NCI-H1694 treated with DMSO at 0.1 percent for 48 hours (cell line): ENCODE measurements at regions not wholly inside any gene's neighbourhood (a gene's known extent, or its start where the extent isn't known, plus 50 kb on each side); places are given as distances from the start of the nearest gene placed in this dataset.
A peak's percentile ranks its signal among the peaks of the same experiment; 100 is the strongest.

Experiments used
- DNase-seq: peaks from one replicate; lab custom pipeline; 2025; lab: John Stamatoyannopoulos, UW

DNA sequence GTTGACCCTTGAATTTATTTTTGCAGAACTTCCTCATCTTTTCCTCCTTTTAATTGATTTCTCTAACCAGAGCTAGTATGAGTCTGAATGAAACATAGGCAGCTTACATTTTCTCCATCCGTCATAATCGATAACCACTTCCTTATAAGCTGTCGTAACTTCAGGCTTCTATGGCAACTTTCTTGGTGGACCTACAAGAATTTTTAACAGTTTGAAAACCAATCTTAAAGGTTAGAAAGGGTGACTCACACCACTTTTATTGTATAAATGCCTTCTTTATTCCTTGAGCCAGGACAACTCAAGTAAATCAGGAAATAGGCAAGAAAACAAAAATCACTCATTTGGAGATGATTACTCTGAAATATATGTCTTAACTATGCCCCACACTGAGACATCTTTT lies 105.7 kb upstream of the KL start:
- no peak for DNase-seq

- DNase-seq = peak; percentile 32
These were observed 104.7 kb upstream of the KL start for GRCh38 chr13:32911506-32911905.

DNA sequence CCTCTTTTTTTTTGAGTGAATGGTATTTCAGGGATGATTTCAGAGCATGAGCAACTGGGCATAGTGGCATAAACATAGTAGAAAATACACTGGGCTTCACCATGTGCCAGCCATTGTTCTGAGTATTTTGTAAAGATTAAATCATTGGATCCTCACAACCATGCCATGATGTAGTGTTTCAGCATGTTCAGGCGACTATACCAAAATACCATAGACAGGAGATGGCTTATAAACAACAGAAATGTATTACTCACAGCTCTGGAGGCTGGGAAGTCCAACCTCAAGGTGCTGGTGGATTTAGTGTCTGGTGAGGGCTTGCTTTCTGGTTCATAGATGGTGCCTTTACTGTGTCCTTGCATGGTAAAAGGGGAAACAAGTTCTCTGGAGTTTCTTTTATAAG lies 101.5 kb upstream of the KL start:
- DNase-seq = no peak

GRCh38 chr13:32917504-32917903 lies 98.7 kb upstream of the KL start:
- DNase-seq = no peak

DNA sequence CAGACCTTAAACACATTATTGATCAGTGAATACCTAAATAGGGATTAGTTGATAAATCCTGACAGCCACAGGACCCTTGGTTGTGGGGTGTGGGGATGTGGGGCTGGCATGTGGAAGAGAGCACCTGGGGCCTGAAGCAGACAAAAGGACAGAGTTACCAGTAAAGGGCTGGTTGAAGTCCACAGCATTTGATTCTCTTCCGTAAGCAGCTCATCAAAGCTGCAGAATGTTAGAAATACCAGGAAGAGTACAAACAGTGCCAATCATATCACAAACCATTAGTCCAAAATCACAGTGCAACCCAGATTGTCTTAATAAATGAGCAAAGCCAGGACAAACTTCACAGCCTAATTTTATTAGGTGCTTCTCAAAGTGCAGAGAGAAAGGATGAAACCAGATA lies 92.5 kb upstream of the KL start:
- DNase-seq = no peak

GRCh38 chr13:32924886-32925285 lies 91.3 kb upstream of the KL start:
- no peak for DNase-seq

GRCh38 chr13:32925506-32925905 lies 90.7 kb upstream of the KL start:
- DNase-seq = no peak

GRCh38 chr13:32932376-32932775 lies 83.8 kb upstream of the KL start:
- DNase-seq = no peak

DNA sequence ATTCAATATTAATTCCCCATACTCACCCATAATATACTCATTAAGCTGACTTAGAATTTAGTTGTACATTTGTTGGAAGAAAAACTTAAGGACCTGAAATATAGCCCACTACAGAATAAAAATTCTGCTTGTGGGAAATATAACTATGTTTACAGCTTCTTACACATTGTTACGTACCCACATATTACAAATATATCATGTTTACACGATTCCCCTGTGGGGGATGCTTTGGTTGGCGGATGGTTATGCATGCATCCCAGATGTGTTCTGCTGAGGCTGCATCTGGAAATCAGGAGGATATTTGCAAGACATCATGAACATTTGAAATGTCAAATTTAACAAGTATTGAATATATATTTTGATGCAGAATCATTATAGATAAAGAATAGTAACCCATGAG lies 79.5 kb upstream of the KL start:
- no peak for DNase-seq

DNA sequence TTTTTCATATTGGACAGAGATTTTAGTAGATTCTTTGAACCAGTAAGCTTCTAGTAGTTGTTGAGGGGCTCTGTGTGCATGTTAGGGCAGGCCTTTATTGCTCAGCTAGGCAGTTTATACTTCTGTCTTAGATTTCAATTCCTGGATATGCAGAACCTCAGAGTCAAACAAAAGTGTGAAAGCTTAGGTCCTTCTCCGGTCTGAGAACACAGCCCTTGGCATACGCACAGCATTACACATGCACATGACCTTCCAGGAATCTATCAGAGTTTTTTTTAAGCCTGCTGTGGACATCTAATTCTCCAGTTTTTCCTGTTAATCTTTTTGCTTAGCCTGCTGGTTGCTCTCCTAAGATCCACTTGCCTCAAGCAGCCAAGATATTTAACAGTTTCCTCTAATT lies 77.9 kb upstream of the KL start:
- peak; percentile 44 for DNase-seq

DNA sequence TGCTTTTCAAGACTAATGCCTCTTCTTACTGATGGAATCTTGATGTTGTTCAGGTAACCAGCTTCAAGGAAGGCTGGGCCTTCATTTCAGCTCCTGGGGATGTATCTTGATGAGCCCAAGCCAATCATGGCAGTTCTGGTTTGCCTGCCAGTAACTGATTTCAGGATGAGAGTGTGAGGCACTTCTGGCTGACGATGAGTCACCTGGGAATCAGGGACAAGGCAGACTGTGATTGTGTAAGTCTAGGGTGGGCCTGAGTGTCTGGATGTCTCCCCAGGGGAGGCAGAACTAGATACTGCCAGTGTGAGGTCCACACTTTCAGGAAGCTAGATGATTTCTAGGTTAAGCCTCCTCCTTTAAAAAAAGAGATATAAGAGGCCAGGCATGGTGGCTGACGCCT lies 77.3 kb upstream of the KL start:
- DNase-seq = no peak

- DNase-seq = no peak
These were observed 75.6 kb upstream of the KL start for GRCh38 chr13:32940601-32941000.

DNA sequence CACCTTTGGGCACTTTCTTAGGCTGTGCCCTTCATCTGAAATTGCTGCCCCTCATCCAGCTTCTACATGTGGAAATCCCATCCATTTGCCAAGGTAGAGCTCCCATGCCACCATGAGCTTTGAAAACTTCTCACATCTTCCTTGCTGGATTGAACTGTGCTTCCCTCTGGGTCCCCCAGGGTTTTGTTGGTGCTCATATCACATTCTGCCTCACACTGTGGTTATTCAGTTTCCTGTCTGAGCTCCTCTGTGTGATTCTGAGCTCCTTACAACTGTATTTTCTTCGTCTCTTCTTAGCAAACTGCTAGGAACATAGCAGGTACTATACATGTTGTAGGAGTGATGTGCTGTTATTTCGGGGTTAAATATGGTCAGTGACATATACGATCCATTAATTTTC lies 74.9 kb upstream of the KL start:
- no peak for DNase-seq

DNA sequence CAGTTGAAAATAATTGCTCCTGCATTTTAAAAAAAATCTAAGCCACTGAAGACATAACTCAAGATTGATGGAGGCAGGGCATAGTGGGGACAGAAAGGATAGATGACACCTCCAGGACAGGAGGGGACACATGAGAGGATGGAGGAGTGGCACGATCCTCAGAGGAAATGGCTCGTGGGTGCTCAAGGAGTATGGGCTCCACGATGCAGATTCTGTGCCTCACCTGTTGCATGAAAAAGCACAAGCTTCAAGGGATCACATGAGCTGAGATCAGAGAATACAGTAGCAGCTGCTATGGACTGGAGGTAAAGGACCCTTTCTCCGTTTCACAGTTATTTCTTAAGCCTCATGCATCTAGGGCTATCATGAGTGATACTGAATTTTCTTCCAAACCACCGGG lies 69.7 kb upstream of the KL start:
- DNase-seq = no peak

- peak; percentile 77 for DNase-seq
These were observed 68.6 kb upstream of the KL start for GRCh38 chr13:32947411-32948276.

DNA sequence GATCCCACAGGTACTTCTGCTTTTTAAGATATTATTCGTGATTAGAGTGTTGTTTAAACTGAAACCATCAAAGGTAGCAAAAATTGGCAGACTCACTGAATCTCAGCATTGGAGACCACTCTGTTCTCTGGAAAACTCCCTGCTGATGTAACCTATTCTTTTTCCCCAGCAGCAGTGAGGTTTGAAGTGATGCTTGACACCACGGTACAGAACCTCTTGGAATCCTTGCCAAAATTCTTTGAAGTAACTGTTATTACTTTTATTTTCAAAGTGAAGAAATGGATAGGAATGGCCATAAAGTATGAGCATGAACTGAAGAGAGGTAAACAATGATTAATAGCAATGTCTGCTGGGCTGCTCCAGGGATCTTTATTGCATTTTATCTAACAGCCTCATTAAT lies 66.4 kb upstream of the KL start:
- DNase-seq = no peak

- no peak for DNase-seq
These were observed 64.6 kb upstream of the KL start for GRCh38 chr13:32951580-32951979.

GRCh38 chr13:32955881-32956594 lies 60.2 kb upstream of the KL start:
- DNase-seq = no peak

DNA sequence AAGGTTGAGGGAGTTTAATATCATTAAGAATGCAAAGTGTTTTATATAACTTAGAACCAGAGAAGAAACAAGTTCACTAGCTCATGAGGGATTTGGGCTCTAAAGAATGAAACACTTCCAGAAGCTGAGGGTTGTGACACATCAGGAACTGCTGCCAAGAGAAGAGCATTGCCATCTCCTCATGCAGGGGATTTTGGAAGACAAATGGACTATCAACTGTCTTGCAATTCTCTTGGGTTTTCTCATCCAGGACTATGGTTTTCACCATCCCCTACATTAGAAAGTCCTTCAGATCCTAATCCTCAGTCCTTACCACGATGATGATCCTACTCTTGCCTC lies 59.7 kb upstream of the KL start:
- no peak for DNase-seq

DNA sequence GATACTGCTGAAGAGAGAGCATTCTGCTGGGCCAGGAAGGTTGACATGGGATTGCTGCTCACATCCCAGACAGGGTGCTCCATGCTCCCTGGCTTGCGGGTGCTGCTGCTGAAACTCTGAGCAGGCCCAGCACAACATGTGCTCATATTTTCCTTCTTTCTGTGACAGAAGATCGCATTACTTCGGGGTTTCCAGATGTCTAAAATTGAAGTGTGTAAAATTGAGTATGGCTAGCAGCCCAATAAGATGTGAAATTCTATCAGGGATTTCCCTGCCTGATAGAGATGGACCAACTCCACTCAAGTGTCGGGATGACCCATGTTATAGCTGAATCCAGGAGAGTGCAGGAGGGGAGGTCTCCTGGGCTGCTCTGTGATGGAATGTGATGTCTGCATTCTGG lies 55.6 kb upstream of the KL start:
- DNase-seq = no peak

- DNase-seq = no peak
These were observed 54.5 kb upstream of the KL start for GRCh38 chr13:32961724-32962123.

- no peak for DNase-seq
These were observed 53.9 kb upstream of the KL start for GRCh38 chr13:32962342-32962741.

GRCh38 chr13:32964987-32965386 lies 51.2 kb upstream of the KL start:
- no peak for DNase-seq
